ENCODE measurements at regions not wholly inside any gene's neighbourhood (a gene's known extent, or its start where the extent isn't known, plus 50 kb on each side); places are given as distances from the start of the nearest gene placed in this dataset.

DNA sequence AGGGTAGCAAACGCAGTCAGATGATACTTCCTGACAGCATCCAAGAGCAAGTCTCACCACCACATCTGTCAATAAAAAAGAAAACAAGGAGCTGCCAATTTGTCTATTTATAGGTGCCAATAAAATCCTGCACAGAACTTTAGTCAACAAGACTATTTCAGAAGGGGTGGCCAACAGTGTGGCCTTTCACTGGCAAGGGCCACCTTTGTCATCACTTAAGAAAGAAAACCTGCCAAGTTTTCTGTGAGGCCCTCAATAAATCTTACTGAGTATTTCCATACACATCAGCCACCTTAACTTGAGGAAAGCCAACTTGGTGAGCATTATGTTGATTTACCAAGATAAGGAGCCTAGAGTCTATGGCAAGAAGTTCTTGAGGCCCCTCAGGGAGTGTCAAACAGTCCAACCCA is 312.3 kb downstream of the ENC1 start:
- TF ChIP-seq, protein P1, sequence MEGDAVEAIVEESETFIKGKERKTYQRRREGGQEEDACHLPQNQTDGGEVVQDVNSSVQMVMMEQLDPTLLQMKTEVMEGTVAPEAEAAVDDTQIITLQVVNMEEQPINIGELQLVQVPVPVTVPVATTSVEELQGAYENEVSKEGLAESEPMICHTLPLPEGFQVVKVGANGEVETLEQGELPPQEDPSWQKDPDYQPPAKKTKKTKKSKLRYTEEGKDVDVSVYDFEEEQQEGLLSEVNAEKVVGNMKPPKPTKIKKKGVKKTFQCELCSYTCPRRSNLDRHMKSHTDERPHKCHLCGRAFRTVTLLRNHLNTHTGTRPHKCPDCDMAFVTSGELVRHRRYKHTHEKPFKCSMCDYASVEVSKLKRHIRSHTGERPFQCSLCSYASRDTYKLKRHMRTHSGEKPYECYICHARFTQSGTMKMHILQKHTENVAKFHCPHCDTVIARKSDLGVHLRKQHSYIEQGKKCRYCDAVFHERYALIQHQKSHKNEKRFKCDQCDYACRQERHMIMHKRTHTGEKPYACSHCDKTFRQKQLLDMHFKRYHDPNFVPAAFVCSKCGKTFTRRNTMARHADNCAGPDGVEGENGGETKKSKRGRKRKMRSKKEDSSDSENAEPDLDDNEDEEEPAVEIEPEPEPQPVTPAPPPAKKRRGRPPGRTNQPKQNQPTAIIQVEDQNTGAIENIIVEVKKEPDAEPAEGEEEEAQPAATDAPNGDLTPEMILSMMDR (IDR thresholded peaks at IDR 0.05; ENCODE audit: low read length), result no peak
- TF ChIP-seq EZH2 (optimal IDR thresholded peaks at IDR 0.05; ENCODE audit: low read depth, low read length), result no peak
